ENCODE measurements at regions not wholly inside any gene's neighbourhood (a gene's known extent, or its start where the extent isn't known, plus 50 kb on each side); places are given as distances from the start of the nearest gene placed in this dataset.

DNA sequence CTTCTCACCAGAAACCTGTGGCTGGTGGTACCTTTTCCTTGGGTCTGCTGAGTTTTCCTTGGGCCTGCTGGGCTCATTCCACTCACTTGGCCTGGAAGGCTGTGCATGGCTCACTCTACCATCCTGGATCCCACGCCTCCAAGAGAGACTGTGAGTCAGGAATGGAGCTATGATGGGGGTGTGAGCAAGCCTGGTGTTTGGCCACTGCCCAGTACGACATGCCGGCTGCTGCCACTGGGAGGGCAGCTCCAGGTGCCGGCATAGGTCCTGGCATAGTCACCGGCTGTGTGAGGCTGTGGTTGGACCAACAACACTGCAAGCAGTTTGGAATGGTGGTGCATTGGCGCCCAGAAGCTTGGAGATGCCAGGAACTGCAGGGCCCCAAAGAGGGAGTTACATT lies 721.7 kb downstream of the PCDH18 start:
- CTCF ChIA-PET, result no interaction called here
- TF ChIP-seq, protein P1, sequence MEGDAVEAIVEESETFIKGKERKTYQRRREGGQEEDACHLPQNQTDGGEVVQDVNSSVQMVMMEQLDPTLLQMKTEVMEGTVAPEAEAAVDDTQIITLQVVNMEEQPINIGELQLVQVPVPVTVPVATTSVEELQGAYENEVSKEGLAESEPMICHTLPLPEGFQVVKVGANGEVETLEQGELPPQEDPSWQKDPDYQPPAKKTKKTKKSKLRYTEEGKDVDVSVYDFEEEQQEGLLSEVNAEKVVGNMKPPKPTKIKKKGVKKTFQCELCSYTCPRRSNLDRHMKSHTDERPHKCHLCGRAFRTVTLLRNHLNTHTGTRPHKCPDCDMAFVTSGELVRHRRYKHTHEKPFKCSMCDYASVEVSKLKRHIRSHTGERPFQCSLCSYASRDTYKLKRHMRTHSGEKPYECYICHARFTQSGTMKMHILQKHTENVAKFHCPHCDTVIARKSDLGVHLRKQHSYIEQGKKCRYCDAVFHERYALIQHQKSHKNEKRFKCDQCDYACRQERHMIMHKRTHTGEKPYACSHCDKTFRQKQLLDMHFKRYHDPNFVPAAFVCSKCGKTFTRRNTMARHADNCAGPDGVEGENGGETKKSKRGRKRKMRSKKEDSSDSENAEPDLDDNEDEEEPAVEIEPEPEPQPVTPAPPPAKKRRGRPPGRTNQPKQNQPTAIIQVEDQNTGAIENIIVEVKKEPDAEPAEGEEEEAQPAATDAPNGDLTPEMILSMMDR (IDR thresholded peaks at IDR 0.05; ENCODE audit: control extremely low read depth, extremely low read depth, low read depth, missing control alignments), result no peak
- DNase-seq (ENCODE audit: extremely low spot score), result no peak
- POLR2A ChIA-PET, result no interaction called here

DNA sequence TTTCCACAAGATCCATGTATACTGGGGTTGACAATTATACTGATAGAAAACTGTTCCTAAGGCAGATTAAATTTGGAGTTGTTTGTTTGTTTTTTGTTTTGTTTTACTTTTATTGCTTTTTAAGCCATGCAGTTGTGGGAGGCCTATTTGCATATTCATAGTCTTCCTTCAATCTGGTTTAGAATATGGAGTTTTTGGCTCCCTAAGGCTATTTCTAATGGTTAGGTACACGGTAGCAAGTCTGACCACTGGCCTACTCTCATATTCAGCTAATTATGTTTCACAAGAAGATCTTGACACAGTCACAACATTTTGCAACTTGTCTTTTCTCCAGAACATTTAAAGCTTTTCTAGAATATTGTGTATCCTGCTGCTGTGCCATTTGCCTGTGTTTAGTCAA lies 725.5 kb downstream of the PCDH18 start:
- TF ChIP-seq, protein P1 (IDR thresholded peaks at IDR 0.05; ENCODE audit: control extremely low read depth, extremely low read depth, low read depth, missing control alignments), result no peak
- no peak for DNase-seq (ENCODE audit: extremely low spot score)
- ChIA-PET POLR2A (no interaction called here), CTCF (no interaction called here)

DNA sequence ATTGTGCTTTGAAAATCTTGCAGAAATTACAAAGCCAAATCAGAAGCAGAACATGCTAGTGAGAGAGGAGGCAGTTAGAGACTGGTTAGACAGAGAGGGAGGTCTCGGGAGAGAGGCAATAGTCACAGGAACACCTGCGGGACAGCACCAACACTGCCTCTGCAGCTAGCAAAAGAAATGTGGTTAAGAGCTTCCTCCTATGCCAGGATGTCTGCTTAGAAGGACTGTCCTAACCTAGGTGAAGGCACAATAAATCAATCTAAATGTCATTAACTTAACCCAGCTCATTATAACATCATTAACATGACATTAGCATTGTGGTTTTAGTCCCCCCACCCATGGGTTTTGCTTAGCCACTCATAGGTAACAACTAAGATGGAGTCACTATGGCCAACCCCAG lies 726.7 kb downstream of the PCDH18 start:
- no peak for DNase-seq (ENCODE audit: extremely low spot score)
- CTCF ChIA-PET, result no interaction called here
- TF ChIP-seq, protein P1 (IDR thresholded peaks at IDR 0.05; ENCODE audit: control extremely low read depth, extremely low read depth, low read depth, missing control alignments), result no peak
- POLR2A ChIA-PET, result no interaction called here

DNA sequence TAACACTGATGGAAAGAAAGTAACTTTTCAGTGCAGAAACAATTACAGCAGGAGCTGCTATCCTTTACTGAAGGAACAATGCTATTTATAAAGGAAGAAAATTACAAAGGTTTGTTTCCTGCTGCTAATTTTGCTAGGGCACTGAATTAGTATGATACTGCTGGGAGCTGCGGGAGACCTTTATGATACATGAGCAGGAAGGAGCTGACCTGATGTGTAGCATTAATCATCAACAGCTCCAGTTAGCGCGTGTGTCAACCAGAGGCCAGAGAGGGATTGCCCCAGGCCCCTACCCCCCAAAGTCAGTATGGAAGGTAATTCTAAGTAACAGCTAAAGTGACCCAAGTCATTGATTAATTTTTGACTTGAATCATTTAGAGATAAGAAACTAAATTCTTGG lies 728.9 kb downstream of the PCDH18 start:
- POLR2A ChIA-PET, result no interaction called here
- DNase-seq (ENCODE audit: extremely low spot score), result no peak
- TF ChIP-seq, protein P1 (IDR thresholded peaks at IDR 0.05; ENCODE audit: control extremely low read depth, extremely low read depth, low read depth, missing control alignments), result no peak
- CTCF ChIA-PET, result interaction anchor here (1.1 kb wide), 1 partner anchor 13 kb away, joined by 3 read pairs; no protein-coding TSS in a partner anchor

DNA sequence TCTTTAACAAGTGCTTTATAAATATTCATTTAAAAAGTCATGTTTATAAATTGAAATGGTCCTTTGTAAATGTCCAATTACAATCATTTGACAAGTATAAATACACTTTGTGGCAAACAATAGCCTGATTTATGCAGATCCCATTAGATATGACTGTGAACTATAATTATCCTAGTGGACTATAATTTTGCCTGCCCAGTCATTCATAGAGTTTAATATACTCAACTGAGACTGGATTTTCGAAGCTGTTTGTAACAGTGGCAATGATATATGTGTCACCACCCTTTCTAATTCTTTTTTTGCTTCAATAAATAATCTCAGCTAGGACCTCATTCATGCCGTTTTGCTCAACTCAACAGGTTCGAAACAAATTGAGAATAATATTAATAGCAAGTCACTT lies 732.0 kb downstream of the PCDH18 start:
- CTCF ChIA-PET, result no interaction called here
- TF ChIP-seq, protein P1 (IDR thresholded peaks at IDR 0.05; ENCODE audit: control extremely low read depth, extremely low read depth, low read depth, missing control alignments), result no peak
- DNase-seq (ENCODE audit: extremely low spot score), result no peak
- POLR2A ChIA-PET, result no interaction called here

DNA sequence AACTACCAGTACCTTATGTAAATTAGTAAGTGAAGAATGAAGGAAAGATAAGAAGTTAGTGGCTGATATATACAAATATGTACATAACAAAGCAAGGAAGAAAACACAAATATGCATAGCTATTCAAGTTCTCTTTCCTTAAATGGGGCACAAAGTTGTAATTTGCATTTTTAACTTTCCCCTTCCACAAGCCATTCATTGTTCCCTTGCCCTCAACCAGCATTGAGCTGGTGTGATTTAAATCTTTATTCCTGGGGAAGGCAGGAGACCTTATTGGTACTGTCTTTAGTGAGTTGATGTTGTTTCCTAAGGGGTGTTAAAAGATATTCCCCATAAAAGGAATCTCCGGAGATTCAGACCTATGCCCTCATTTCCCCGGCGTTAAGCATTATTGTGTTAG lies 735.3 kb downstream of the PCDH18 start:
- ChIA-PET CTCF (no interaction called here), POLR2A (no interaction called here)
- TF ChIP-seq, protein P1 (IDR thresholded peaks at IDR 0.05; ENCODE audit: control extremely low read depth, extremely low read depth, low read depth, missing control alignments), result no peak
- DNase-seq (ENCODE audit: extremely low spot score), result no peak

DNA sequence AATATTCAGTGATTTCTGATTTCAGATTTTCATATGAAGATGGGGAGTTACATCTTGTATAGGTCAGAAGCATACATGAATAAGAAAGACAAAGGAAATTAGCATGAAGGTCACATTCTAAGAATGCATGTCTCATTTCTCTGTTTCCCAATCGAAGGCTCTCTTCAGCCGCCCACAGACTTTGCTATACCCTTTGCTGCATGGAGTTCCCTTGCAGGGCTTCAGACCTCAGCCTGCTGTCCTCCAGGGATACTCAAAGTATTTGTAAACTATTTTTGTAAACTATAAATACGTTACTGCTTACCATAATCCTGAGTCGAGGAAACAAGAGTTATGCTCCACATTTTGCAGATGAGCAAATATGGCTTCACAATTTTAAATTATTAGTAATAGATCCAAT lies 738.4 kb downstream of the PCDH18 start:
- TF ChIP-seq, protein P1 (IDR thresholded peaks at IDR 0.05; ENCODE audit: control extremely low read depth, extremely low read depth, low read depth, missing control alignments), result no peak
- ChIA-PET CTCF (no interaction called here), POLR2A (no interaction called here)
- no peak for DNase-seq (ENCODE audit: extremely low spot score)

Data from GM10248 (cell line).